ENCODE measurements at regions not wholly inside any gene's neighbourhood (a gene's known extent, or its start where the extent isn't known, plus 50 kb on each side); places are given as distances from the start of the nearest gene placed in this dataset.

- CTCF ChIA-PET (ENCODE audit: partially characterized antibody): interaction anchor here (0.8 kb wide), 1 partner anchor 17 kb away, joined by 3 read pairs; no protein-coding TSS in a partner anchor
- DNase-seq (ENCODE audit: low read depth in 1 of 2, low spot score in 2 of 2): no peak
- no peak for TF ChIP-seq RFX5 (IDR thresholded peaks at IDR 0.05; ENCODE audit: borderline replicate concordance, low read depth, low read length)
- TF ChIP-seq CTCF (IDR thresholded peaks at IDR 0.05; ENCODE audit: control extremely low read depth in 1 of 3, insufficient read depth in 1 of 3, low read depth in 1 of 3, low read length in 3 of 3): no peak
- TF ChIP-seq MAX (IDR thresholded peaks at IDR 0.05): no peak
- TF ChIP-seq HDAC6 (IDR thresholded peaks at IDR 0.05; ENCODE audit: low read depth, low read length): no peak
- no peak for TF ChIP-seq GABPA (IDR thresholded peaks at IDR 0.05; ENCODE audit: borderline replicate concordance, insufficient read depth, low read length)
These were observed 1021.0 kb upstream of the SEMA6D start for GRCh38 chr15:46696281-46696680.

More at GRCh38 chr15:46696281-46696680, 1021.0 kb upstream of the SEMA6D start:
- Histone ChIP-seq H3K23ac (ENCODE audit: insufficient read length) (no peak overlapping the region), H3K9ac (replicated peaks in 1 of 4; ENCODE audit: extremely low read depth in 1 of 4, low read depth in 3 of 4, low read length in 3 of 4) (no peak overlapping the region), H3K14ac (ENCODE audit: insufficient read length) (no peak overlapping the region), H3K23me2 (ENCODE audit: low read depth, low read length) (no peaks in the 10 kb centered on the region), H3K79me2 (ENCODE audit: control insufficient read depth in 1 of 2, insufficient read depth in 2 of 2, low read length in 2 of 2) (no peaks in the 10 kb centered on the region), H3K27me3 (replicated peaks in 1 of 4; ENCODE audit: control insufficient read depth in 3 of 4, extremely low read depth in 1 of 4, insufficient read depth in 3 of 4, low read length in 3 of 4) (no peaks in the 10 kb centered on the region), H2AK5ac (ENCODE audit: low read depth, low read length) (no peak overlapping the region), H3K4me3 (ENCODE audit: extremely low read depth in 1 of 4, insufficient read depth in 2 of 4, low read depth in 3 of 4, low read length in 4 of 4) (no peak overlapping the region), H3K4me2 (ENCODE audit: insufficient read depth in 1 of 2, low read depth in 2 of 2, low read length in 2 of 2) (no peak overlapping the region), H2BK20ac (ENCODE audit: low read length) (no peak overlapping the region), H2AFZ (ENCODE audit: low read length) (no peak overlapping the region), H2BK120ac (replicated peaks; ENCODE audit: low read depth, low read length) (no peak overlapping the region), H3K56ac (replicated peaks; ENCODE audit: insufficient read length, low read depth, low read length) (no peak overlapping the region), H3K4ac (replicated peaks; ENCODE audit: insufficient read length, low read depth, low read length) (no peak overlapping the region), H4K5ac (ENCODE audit: insufficient read length, low read depth, low read length) (no peak overlapping the region), H4K91ac (replicated peaks; ENCODE audit: insufficient read length, low read length) (no peak overlapping the region), H4K8ac (ENCODE audit: extremely low read depth, insufficient read depth, low read length) (no peak overlapping the region), H3K18ac (ENCODE audit: extremely low read depth, low read length) (no peak overlapping the region), H2BK12ac (ENCODE audit: low read depth, low read length) (no peak overlapping the region), H3K4me1 (replicated peaks in 1 of 4; ENCODE audit: control insufficient read depth in 3 of 4, insufficient read depth in 4 of 4, low read length in 3 of 4) (no peaks in the 10 kb centered on the region), H3K36me3 (ENCODE audit: control insufficient read depth in 2 of 4, insufficient read depth in 4 of 4, low read length in 3 of 4) (no peaks in the 10 kb centered on the region), H3K9me3 (ENCODE audit: insufficient read depth in 2 of 2, low read depth in 1 of 2, low read length in 1 of 2) (no peaks in the 10 kb centered on the region), H2BK5ac (ENCODE audit: low read depth, low read length) (no peak overlapping the region), H2BK15ac (ENCODE audit: low read length) (no peak overlapping the region), H3K27ac (ENCODE audit: low read depth, low read length) (no peak overlapping the region), H3K79me1 (ENCODE audit: low read depth, low read length) (no peaks in the 10 kb centered on the region), H4K20me1 (replicated peaks in 1 of 2; ENCODE audit: control insufficient read depth in 1 of 2, insufficient read depth in 2 of 2, low read length in 2 of 2) (no peaks in the 10 kb centered on the region)
- WGBS, 2 experiments (ENCODE audit: extremely low coverage in 1 of 2, insufficient coverage in 1 of 2, insufficient read length in 1 of 2, insufficient replicate concordance in 2 of 2, low coverage in 1 of 2, low lambda C conversion rate in 2 of 2, missing lambda C conversion rate in 1 of 2): 94% methylated on average over 1 of the region's 1 CpG; no CpG with 5 or more reads in 1 of the 2 experiments
- POLR2A ChIA-PET (ENCODE audit: partially characterized antibody): no interaction called here
- FAIRE-seq: no peak

All from H1 (cell line).